Activated naive CD4-positive, alpha-beta T cell treated with Interleukin-2 at 50 U/mL for 16 hours (primary cell): ENCODE measurements at regions not wholly inside any gene's neighbourhood (a gene's known extent, or its start where the extent isn't known, plus 50 kb on each side); places are given as distances from the start of the nearest gene placed in this dataset.

ENCODE experiments used
- DNase-seq: peaks from one replicate; pipeline ENCODE4 v3.0.0-alpha.2; 2020

DNA sequence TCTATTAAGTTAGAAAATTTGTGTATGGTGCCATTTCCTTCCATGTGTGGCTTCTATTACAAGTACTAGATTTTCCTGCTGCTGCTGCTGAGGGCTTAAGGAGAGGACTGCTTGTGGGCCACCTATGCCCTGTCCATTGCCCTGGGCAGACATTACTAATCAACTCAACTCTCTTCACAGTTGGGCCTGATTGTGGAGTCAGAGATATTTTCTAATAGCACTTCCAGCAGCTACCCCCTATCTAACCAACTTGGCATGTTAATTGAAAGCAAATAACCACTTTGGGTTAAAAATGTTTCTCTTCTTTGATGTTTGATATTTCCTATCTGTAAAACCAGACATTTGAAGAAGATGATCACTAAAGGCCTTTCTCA lies 242.0 kb downstream of the EDEM1 start:
- DNase-seq: no peak

DNA sequence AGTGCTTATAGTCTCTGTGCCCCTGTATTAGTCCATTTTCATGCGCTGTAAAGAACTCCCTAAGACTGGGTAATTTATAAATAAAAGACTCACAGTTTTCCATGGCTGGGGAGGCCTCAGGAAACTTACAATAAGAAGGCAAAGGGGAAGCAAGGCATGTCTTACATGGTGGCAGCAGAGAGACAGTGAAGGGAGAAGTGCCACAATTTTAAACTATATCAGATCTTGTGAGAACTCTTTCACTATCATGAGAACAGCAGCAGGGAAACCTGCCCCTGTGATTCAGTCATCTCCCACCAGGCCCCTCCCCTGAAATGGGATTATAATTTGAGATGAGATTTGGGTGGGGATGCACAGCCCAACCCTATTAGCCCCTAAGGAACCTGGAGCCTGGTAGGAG lies 243.2 kb downstream of the EDEM1 start:
- no peak for DNase-seq

DNA sequence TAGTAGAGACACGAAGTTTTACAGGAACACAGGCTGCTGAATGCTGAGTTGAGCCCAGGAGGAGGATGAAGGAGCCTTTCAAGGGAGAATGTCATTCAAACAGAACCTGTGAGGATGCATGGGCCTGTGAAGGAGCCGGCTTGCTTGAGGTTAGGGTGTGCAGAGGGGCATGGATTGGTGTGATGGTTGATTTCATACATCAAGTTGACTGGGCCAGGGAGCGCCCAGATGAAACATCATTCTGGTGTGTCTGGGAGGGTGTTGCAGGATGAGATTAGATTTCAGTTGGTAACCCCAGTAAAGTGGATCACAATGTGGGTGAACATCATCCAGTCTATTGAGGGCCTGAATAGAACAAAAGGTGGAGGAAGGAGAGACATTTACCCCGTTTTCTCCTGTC lies 243.6 kb downstream of the EDEM1 start:
- DNase-seq: no peak

DNA sequence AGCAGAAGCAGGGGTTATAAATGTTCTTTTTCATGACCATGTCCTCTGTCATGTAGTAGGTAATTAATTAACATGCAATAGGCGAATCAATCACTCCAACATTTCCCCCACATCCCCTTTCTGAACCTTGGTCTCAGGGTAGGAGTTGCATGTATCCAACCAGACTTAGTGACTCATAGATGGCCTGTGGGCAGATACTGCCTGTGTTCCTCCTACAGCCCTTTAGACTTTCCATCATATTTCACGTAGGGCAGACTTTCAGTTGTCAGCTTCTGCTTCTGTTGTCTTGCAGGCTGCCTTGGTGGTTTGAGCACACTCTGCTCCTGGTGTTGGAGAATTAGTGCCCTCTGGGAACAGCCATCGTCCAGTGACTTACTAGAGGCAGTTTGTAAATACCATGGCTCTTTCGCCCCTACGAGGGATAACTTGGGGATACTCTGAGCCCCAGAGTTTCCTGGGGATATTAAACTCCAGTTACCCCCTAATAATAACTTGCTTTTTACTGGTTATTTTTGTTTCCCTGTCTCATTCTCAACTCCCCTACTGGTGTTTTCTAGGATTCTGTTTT lies 244.4 kb downstream of the EDEM1 start:
- DNase-seq: no peak

DNA sequence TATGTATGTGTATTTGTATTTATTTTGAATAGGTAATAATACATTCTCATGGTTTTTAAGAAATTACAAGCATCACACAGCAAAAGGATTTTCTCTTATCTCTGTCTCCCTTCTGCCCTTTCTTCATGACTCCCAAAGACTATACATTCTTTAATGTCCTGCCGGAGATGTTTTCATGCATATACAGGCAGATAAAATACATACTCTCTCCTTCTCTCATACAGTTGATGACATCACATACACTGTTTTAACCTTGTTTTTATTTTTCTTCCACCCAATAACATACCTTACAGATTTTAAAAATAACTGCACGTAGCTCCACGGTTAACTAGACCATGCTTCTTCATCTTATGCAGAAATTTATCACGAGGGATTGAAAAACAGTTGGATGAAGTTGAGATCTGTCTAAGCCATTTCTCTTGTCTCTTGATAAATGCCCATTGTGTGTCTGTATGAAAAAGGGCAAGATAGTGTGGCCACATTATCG lies 249.8 kb downstream of the EDEM1 start:
- no peak for DNase-seq

DNA sequence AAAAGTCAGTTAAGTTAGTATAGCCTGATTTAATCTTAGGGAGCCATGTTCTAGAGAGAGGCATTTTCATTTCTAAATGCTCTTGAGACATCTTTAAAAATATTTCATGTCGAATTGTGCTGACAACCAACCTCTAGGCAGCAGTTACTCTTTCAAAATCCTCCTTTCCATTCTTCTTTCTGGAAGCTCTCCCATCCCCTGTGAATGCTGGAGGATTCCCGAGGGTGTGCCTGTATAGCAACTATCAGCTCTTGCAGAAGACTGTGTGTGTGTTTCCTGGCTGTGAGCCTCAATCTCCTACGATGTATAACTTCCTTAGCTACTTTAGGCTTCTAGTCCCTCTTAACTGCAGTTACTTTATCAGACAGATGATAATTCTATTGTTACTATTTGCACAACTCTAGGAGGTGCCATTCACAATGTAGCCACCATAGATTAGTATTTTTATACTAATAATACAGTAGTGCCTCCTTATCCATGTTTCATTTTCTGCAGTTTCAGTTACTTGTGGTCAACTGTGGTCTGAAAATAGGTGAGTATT lies 250.3 kb downstream of the EDEM1 start:
- no peak for DNase-seq

DNA sequence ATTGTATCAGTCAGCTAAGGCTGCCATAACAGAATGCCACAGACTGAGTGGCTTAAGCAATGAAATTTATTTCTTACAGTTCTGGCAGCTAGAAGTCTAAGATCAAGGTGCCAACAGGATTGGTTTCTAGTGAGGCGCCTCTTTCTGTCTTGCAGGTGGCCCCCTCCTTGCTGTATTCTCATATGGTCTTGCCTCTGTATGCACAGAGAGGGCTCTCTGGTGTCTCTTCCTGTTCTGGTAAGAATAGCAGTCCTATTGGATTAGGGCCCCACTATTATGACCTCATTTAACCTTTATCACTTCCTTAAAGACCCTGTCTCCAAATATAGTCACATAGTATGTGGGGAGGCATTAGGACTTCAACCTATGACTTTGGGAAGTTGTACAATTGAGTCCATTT lies 253.9 kb downstream of the EDEM1 start:
- no peak for DNase-seq

DNA sequence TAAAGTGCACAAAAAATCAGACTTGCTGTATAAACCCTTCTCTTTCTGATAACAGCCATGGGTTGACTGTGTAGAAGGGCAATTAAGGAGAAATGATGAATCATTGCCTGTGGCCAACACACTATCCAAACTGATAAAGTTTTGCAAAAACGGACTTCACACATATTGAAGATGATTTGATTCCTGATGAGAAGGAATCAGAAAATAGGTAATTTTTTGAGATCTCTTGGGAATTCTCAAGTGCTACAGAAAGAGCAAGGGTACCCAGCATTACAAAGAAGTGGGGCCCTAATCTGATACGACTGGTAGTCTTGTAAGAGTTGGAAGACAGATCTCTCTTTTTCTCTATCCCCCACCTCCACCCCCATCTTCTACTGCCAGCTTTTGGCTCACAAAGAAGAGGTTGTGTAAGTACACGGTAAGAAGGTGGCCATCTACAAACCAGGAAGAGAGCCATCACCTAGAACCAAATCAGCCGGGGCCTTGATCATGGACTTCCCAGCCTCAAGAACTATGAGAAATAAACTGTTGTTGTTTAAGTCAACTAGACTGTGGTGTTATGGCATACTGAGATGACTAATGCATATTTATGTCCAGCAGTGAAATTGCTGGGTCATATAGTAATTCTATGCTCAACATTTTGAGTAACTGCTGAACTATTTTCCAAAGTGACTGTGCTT lies 254.7 kb downstream of the EDEM1 start:
- DNase-seq: no peak

DNA sequence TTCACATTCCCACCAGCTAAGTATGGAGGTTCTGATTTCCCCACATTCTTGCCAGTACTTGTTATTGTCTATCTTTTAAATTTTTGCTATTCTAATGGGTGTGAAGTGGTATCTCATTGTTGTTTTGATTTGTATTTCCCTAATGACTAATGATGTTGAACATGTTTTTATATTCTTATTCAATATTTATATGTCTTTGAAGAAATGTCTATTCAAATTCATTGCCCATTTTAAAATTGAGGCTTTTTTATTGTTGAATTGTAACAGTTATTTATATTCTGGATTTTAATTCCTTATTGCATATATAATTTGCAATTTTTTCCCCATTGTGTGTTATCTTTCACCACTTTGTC lies 255.3 kb downstream of the EDEM1 start:
- DNase-seq: no peak

DNA sequence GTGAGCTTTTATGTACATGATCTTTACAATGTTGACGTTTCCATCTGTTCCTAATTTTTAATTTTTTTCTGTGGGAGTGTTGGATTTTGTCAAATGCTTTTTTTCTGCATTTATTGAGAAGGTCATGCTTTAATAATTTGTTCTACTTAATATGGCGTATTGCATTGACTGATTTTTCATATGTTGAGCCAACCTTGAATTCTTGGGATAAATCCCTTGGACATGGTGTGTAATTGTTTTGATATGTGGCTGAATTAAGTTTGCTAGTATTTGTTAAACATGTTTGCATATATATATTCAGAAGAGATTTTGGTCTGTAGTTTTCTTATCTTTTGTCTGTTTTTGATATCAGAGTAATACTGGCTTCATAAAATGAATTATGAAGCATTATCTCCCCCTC lies 256.7 kb downstream of the EDEM1 start:
- DNase-seq: no peak

DNA sequence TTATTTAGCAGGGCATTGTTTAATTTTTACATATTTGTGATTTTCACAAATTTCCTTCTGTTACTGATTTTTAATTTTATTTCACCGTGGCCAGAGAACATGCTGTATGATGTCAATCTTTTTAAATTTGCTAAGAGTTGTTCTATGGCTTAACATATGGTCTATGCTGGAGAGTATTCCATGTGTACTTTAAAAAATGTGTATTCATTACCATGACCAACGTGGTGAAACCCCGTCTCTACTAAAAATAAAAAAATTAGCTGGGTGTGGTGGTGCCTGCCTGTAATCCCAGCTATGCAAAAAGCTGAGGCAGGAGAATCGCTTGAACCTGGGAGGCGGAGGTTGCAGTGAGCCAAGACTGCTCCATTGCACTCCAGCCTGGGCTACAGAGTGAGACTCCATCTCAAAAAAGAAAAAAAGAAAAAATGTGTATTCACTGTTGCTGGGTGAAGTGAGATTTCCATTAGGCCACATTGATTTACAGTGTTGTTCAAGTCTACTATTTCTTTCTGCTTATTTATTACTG lies 258.2 kb downstream of the EDEM1 start:
- DNase-seq: no peak

DNA sequence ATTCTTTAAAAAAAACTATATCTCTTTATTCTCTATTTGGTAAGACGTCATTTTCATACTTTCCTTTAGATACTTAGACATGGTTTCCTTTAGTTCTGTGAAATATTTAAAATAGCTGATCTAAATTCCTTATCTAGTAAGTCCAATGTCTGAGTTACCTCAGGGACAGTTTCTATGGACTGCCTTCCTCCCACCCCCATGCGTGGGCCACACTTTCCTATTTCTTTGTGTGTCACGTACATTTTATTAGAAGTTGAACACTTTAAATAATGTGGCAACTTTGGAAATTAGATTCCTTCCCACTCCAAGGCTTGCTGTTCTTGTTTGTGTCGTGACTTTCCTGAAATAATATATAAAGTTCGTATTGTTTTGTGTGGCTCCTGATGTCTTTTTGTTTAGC lies 260.7 kb downstream of the EDEM1 start:
- no peak for DNase-seq

DNA sequence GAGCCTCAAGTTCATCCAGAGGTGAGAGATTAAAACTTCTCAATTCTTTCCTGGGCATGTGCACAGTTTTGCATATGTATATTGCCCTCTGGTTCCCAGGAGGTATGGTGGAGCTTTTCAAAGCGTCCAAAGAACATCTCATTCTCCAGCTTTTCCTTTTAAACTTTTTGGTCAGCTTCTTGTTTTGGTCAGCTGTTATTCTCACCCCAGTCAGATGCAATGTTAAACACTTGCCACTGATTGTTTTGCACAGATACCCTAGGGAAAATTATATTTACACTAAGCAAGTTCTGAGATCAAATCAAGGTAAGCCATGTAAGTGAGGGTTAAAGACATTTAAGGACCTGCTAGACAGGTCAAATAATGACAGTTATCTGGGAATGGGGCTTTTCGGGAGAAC lies 261.3 kb downstream of the EDEM1 start:
- no peak for DNase-seq

DNA sequence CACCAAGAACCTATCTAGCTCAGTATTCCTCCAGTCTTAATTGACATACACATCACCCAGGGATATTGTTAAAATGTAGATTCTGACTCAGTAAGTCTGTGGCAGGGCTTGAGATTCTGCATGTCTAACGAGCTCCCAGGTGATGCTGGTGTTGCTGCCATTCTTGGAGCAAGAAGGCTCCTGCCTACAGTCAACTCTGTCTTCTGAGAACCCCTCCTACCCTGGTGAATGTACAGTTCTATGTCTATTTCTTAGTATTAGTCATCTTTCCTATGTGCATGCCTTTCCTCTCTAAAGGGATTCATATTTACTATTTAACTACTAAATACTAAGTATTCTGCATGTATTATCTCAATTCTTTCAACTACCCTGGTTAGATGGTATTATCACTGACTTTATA lies 268.7 kb downstream of the EDEM1 start:
- DNase-seq: no peak

DNA sequence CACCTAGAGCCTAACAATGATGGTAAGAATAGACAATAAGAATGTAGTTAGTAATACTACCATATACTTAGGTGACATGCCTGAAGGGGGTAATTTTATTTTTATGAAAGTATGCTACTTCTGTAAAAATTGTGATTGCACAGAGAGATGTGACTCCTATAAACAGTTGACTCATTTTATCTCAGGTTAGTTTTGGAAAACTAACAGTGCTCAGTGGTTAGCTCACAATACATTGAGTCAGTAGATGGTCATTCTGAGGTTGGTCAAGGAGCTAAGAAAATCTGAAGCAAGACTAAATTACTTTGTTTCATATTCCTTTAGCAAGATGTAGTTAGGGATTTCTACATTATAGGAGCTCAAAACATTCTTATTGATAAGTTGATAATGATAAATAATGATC lies 271.0 kb downstream of the EDEM1 start:
- no peak for DNase-seq

DNA sequence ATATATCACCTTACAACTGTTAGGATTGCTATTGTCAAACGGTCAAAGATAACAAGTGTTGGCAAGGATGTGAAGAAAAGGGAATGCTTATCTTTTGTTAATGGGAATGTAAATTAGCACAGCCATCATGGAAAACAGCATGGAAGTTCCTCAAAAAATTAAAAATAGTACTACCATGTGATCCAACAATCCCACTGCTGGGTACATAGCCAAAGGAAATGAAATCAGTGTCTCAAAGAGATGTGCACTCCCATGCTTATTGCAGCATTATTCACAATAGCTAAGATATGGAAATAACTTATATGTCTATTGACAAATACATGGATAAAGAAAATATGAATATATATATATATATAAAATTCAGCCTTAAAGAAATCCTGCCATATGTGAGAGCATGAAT lies 274.6 kb downstream of the EDEM1 start:
- DNase-seq: no peak

DNA sequence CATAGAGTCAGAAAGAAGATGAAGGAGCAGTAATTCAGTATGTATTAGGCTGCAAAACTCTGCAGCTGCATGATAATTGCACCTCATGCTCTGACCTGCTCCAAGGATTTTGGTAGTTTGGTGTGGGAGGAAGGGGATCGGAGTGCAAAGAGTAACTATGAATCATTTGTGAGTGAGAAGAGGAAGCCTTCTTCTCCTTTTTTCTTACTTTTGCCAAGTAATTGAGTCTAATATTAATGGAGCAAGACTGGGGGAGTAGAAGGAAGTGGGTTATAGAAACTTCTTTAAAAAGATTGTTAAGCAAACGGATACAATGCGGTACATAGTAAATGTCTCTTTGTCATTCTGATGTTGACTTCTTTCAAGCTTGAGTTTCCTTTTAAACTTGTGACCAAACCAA lies 276.5 kb downstream of the EDEM1 start:
- DNase-seq: no peak

DNA sequence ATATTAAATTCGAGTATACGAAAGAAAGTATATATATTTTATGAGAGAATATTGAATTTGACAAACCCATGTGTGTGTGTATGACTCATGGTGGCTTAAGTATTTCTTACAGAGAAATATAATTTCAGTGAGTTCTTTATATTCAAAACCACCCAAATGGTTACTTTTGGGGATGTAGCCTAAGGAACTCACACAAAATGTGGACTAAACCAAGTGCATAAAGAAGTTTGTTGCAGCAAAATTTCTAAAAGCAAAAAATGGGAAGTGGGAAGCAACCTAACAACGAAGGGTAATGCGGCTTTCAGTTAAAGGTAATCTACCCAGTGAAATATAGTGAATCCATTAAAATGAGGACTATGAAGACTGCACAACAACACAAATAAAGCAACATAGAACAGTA lies 277.1 kb downstream of the EDEM1 start:
- DNase-seq: no peak

DNA sequence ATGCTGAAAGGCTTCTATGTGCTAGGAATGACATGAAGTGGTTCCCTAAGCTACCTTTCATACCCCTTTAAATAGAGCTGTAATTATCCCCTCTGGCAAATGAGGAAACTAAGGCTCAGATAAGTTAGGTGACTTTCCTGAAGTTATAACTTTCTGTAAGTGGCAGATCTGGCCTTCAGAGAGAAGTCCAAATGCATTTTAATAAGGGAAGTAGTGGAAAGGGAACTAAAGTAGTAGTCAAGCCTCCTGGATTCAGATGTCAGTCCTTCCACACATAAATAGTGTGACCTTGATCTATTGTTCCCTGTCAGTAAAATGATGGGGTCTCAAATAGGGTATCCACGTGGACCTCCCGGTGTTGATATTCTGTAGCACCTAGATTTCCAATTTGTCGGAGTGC lies 277.7 kb downstream of the EDEM1 start:
- DNase-seq: no peak

DNA sequence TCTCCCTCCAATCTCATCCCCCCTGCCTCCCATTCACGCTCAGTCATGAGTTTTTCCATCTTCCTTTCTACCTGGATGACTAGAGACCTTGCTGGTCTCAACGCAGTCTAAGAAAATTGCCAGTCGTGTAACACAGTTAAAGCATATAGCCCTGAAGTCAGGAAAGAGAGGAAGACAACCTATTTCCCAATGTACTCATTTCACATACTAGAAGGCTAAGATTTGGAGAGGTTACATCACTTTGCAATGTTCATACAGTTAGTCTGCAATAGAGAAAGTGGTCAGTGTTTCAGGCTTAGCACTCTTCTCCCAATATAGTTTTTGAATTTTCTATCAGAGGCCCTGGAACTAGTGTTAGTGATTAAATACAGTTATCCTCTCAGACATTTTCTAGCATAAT lies 278.6 kb downstream of the EDEM1 start:
- no peak for DNase-seq

DNA sequence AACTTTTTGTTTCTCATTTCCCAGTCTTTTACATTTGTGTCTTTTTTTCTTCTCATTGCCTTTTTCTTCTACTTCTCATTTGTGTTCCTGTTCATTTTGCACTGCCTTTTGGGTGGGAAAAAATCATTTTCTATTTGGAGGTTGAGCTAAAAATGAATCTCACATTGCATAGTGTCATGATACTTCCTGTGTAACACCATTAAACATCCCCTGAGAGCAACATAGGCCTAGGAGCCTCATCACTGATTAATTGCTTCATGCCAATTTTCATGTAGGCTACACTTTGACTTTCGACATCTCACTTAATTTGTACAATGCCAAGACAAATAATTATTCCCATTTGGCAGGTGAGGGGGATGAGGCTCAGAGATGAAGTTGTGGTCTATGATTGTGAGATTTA lies 279.2 kb downstream of the EDEM1 start:
- no peak for DNase-seq

DNA sequence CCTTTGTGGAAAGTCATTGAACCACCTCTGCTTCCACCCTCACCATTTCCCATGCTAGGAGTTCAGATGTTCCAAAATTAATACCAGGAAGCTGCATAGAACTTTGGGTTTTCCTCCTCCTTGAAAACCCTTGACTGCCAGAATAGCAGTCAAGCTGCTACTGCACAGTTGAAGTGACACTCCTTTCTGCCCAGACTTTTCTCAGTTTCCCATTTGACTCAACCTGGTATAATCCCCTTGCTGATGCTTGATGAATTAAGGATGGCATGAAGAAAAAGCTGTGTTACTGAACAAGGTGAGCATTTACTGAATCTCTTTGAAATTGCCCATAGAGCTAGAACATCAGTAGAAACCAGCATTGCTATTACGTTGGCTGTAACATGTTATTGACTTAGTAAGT lies 286.0 kb downstream of the EDEM1 start:
- DNase-seq: no peak

DNA sequence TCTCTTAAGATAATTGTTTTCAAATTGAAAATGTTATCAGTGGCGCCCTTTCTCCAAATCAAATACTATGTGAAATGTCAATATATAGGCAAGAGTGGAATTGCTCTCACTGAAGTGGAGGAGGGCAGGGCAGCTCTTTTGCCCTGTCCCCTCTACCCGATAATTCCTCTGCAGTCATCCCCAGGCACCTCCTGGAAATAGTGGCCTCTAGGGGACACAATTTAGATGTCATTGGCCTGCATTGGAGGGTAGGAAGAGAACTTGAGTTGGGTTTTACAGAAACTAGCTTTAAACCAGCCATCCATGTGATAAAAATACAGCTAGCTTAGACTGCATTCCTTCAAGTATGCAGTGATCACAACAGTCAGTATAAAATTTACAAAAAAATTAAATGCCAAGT lies 288.9 kb downstream of the EDEM1 start:
- DNase-seq: no peak

DNA sequence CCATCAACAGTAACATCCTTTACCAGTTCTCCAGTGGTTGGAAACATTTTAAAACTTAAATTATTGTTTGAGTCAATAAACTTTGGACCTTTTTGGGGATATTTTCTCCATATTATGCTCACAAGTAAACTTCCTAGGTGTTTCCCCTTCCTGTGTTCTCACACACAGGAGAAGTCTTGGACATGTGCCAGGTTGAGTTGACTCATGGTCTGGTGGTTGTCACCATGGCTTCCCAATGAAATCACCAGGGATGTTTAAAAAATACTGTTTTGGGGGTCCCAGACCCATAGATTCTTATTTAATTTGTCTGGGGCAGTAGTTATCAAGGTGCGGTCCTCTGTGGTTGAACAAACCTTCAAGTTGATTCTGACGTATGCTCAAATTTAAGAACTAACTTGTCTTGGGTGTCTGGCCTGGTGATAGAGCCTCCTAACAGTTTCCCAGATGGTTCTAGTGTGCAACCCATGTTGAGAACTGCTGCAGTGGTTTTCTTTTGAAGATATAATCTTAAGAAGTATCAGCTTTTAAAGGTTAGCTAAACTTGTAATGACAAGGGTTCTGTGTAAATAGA lies 291.8 kb downstream of the EDEM1 start:
- DNase-seq: no peak

DNA sequence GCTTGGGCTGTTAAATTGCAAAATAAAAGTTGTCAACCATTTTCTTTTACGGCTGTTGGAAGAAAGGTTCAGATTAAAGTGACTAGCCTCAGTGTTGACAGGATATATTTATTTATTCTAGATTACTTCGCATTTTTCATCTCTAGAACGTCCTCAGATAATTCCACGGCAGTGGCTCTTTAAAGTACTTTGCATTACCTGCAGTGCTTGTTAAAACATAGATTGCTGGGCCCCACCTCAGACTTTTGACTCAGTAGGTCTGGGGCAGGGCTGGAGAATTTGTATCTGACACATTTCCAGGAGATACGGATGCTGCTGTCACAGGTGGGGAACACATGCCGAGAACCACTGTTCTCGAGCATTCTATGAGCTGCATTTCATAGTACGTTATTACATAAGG lies 292.7 kb downstream of the EDEM1 start:
- DNase-seq: no peak
